ENCODE measurements at regions not wholly inside any gene's neighbourhood (a gene's known extent, or its start where the extent isn't known, plus 50 kb on each side); places are given as distances from the start of the nearest gene placed in this dataset.

DNA sequence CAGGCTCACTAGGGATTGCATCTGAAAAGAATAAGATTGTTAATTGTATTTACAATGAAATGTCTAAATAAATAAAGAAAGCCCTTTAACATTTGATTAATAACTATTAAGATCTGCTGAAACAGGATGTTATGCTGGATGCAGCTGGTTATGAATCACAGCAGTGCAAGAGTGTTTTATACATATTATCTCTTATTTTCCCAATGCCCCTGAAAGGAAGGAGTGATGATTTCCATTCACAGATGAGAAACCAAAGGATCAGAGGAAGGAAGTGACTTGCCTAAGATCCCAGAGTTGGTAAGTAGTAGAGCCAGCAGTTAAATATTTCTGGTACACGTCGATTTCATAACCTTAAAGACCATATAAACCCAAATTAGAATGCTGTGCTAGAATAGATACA, 76.3 kb upstream of the ARHGAP36 start:
- no peaks in the 10 kb centered on the region for H3K9me2 ChIP-seq
- H4K20me1 ChIP-seq (ENCODE audit: insufficient read depth) = no peaks in the 10 kb centered on the region
- CTCF ChIA-PET = interaction anchor here (1.6 kb wide), 1 partner anchor 14 kb away, joined by 6 read pairs; no protein-coding TSS in a partner anchor
- H3F3A ChIP-seq (replicated peaks; ENCODE audit: insufficient read depth) = no peaks in the 10 kb centered on the region
- H3K27me3 ChIP-seq (ENCODE audit: insufficient read depth) = peaks cover 6% of the 10 kb centered on the region; the same call in 1 of the 2 replicates
- DNase-seq = no peak
- no peak overlapping the region for H3K9ac ChIP-seq
- H3K4me1 ChIP-seq (ENCODE audit: control insufficient read depth in 1 of 2, insufficient read depth in 2 of 2, low read depth in 1 of 2, low read length in 1 of 2) = peaks cover 0 to 2% of the 10 kb centered on the region in 2 experiments; a peak in 1 of 4 replicates
- no peak overlapping the region for H3K27ac ChIP-seq (ENCODE audit: low read depth in 2 of 2, low read length in 1 of 2)
- POLR2A ChIA-PET = no interaction called here
- 33% methylated on average over 2 of the region's 2 CpGs for WGBS (ENCODE audit: low lambda C conversion rate)
- H3K79me2 ChIP-seq (ENCODE audit: insufficient read depth) = no peaks in the 10 kb centered on the region
- H2AFZ ChIP-seq (ENCODE audit: low read depth) = no peak overlapping the region
- no peak for TF ChIP-seq GABPA (IDR thresholded peaks at IDR 0.05; ENCODE audit: low read depth)
- no peak overlapping the region for H3K4me2 ChIP-seq
- H3K4me3 ChIP-seq (ENCODE audit: low read depth in 2 of 2, low read length in 1 of 2) = no peak overlapping the region
- no peaks in the 10 kb centered on the region for H3K9me3 ChIP-seq
- no peaks in the 10 kb centered on the region for H3K36me3 ChIP-seq (replicated peaks in 1 of 2; ENCODE audit: control insufficient read depth in 1 of 2, insufficient read depth in 2 of 2, low read length in 1 of 2)

DNA sequence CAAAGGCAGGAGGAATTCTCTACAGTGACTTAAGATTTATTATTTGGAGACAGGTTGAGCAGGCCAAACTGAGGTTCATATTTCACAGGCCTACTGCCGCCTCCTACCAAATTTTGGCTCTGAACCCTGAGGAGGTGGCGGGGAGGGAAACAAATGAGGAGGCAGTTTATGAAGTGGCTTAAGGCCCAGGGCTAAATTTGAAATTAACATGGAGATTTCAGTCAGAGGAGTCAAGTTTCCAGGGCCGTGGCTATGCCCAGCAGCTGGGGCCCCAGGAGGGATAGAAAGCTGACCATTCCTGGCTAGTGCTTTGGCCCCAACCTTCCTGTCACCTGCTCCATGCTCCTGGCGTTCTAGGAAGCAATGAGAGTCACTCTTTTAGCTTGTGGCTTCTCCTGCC, 73.4 kb upstream of the ARHGAP36 start:
- Histone ChIP-seq H3K9me3 (no peaks in the 10 kb centered on the region), H3K4me2 (no peak overlapping the region), H3K36me3 (replicated peaks in 1 of 2; ENCODE audit: control insufficient read depth in 1 of 2, insufficient read depth in 2 of 2, low read length in 1 of 2) (no peaks in the 10 kb centered on the region), H3K9me2 (no peaks in the 10 kb centered on the region), H3K9ac (no peak overlapping the region), H3K27ac (ENCODE audit: low read depth in 2 of 2, low read length in 1 of 2) (no peak overlapping the region), H2AFZ (ENCODE audit: low read depth) (no peak overlapping the region), H3K4me1 (ENCODE audit: control insufficient read depth in 1 of 2, insufficient read depth in 2 of 2, low read depth in 1 of 2, low read length in 1 of 2) (peaks cover 0 to 2% of the 10 kb centered on the region in 2 experiments; a peak in 1 of 4 replicates), H3K27me3 (ENCODE audit: insufficient read depth) (peaks cover 4% of the 10 kb centered on the region; the same call in 1 of the 2 replicates), H3F3A (replicated peaks; ENCODE audit: insufficient read depth) (no peaks in the 10 kb centered on the region), H3K4me3 (ENCODE audit: low read depth in 2 of 2, low read length in 1 of 2) (no peak overlapping the region), H4K20me1 (ENCODE audit: insufficient read depth) (no peaks in the 10 kb centered on the region), H3K79me2 (ENCODE audit: insufficient read depth) (no peaks in the 10 kb centered on the region)
- POLR2A ChIA-PET = no interaction called here
- 31% methylated on average over 3 of the region's 4 CpGs for WGBS (ENCODE audit: low lambda C conversion rate)
- CTCF ChIA-PET = interaction anchor here (1.7 to 1.9 kb wide), 2 partner anchors 10 kb away, joined by 7 to 9 read pairs; no protein-coding TSS in a partner anchor
- no peak for DNase-seq
- TF ChIP-seq, protein P1, sequence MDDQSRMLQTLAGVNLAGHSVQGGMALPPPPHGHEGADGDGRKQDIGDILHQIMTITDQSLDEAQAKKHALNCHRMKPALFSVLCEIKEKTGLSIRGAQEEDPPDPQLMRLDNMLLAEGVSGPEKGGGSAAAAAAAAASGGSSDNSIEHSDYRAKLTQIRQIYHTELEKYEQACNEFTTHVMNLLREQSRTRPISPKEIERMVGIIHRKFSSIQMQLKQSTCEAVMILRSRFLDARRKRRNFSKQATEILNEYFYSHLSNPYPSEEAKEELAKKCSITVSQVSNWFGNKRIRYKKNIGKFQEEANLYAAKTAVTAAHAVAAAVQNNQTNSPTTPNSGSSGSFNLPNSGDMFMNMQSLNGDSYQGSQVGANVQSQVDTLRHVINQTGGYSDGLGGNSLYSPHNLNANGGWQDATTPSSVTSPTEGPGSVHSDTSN (IDR thresholded peaks at IDR 0.05) = no peak
- TF ChIP-seq TAF1 (IDR thresholded peaks at IDR 0.05; ENCODE audit: borderline replicate concordance, low read depth, low read length) = no peak
- no peak for TF ChIP-seq EZH2phosphoT487 (IDR thresholded peaks at IDR 0.05; ENCODE audit: borderline replicate concordance, low read depth)
- TF ChIP-seq RFX5 (IDR thresholded peaks at IDR 0.05; ENCODE audit: low read length) = no peak
- no peak for TF ChIP-seq RAD21 (IDR thresholded peaks at IDR 0.05; ENCODE audit: low read length)
- TF ChIP-seq RCOR1 (IDR thresholded peaks at IDR 0.05; ENCODE audit: low read length) = no peak
- TF ChIP-seq SMC3 (IDR thresholded peaks at IDR 0.05; ENCODE audit: low read depth, low read length) = no peak
- no peak for TF ChIP-seq JUND (IDR thresholded peaks at IDR 0.05)
- TF ChIP-seq TCF12 (IDR thresholded peaks at IDR 0.05) = no peak
- no peak for TF ChIP-seq FOSL2 (IDR thresholded peaks at IDR 0.05; ENCODE audit: borderline replicate concordance, low read depth)
- TF ChIP-seq, protein P2, sequence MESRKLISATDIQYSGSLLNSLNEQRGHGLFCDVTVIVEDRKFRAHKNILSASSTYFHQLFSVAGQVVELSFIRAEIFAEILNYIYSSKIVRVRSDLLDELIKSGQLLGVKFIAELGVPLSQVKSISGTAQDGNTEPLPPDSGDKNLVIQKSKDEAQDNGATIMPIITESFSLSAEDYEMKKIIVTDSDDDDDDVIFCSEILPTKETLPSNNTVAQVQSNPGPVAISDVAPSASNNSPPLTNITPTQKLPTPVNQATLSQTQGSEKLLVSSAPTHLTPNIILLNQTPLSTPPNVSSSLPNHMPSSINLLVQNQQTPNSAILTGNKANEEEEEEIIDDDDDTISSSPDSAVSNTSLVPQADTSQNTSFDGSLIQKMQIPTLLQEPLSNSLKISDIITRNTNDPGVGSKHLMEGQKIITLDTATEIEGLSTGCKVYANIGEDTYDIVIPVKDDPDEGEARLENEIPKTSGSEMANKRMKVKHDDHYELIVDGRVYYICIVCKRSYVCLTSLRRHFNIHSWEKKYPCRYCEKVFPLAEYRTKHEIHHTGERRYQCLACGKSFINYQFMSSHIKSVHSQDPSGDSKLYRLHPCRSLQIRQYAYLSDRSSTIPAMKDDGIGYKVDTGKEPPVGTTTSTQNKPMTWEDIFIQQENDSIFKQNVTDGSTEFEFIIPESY (IDR thresholded peaks at IDR 0.05; ENCODE audit: borderline replicate concordance, low read depth) = no peak
- TF ChIP-seq, protein P3, sequence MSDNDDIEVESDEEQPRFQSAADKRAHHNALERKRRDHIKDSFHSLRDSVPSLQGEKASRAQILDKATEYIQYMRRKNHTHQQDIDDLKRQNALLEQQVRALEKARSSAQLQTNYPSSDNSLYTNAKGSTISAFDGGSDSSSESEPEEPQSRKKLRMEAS (IDR thresholded peaks at IDR 0.05; ENCODE audit: low read depth) = no peak
- TF ChIP-seq, protein P4, sequence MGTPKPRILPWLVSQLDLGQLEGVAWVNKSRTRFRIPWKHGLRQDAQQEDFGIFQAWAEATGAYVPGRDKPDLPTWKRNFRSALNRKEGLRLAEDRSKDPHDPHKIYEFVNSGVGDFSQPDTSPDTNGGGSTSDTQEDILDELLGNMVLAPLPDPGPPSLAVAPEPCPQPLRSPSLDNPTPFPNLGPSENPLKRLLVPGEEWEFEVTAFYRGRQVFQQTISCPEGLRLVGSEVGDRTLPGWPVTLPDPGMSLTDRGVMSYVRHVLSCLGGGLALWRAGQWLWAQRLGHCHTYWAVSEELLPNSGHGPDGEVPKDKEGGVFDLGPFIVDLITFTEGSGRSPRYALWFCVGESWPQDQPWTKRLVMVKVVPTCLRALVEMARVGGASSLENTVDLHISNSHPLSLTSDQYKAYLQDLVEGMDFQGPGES (IDR thresholded peaks at IDR 0.05; ENCODE audit: low read depth, low read length) = no peak

Measured in SK-N-SH (cell line).